Heart right ventricle (tissue), 16 donors: ENCODE measurements at regions not wholly inside any gene's neighbourhood (a gene's known extent, or its start where the extent isn't known, plus 50 kb on each side); places are given as distances from the start of the nearest gene placed in this dataset.

Experiments used
- ATAC-seq, 8 donors: fragments of 200-7000 bp; cut with Tn5 transposase; one replicate each; pipeline ENCODE4 v1.9.1; 2020; ENCODE audit warnings: mild to moderate bottlenecking in 8 of 8, moderate library complexity in 8 of 8, moderate number of reproducible peaks in 1 of 8
- DNase-seq, 2 donors: peaks; one replicate each; pipeline ENCODE4 v3.0.0-alpha.2; 2020
- H3K27ac ChIP-seq, 10 donors: fragments of 200-600 bp; sonication (generic) in 2 of 10; one replicate each; pipeline versions ENCODE4 v1.5.0 to v1.8.0; 2020 to 2022; ENCODE audit warnings: mild to moderate bottlenecking in 3 of 10
- H3K27me3 ChIP-seq, 7 donors: fragments of 200-600 bp; one replicate each; pipeline ENCODE4 v1.8.0; 2021 to 2022; ENCODE audit warnings: mild to moderate bottlenecking in 2 of 7
- H3K36me3 ChIP-seq, 9 donors: fragments of 200-600 bp; sonication (generic) in 1 of 9; one replicate each; pipeline versions ENCODE4 v1.5.0 to v1.8.0; 2020 to 2022; ENCODE audit warnings: mild to moderate bottlenecking in 2 of 9
- H3K4me1 ChIP-seq, 9 donors: fragments of 200-600 bp; sonication (generic) in 1 of 9; one replicate each; pipeline versions ENCODE4 v1.5.0 to v1.8.0; 2020 to 2022; ENCODE audit warnings: mild to moderate bottlenecking in 4 of 9
- H3K4me3 ChIP-seq, 10 donors: fragments of 200-600 bp; sonication (generic) in 2 of 10; one replicate each; pipeline versions ENCODE4 v1.5.0 to v1.8.0; 2020 to 2022; ENCODE audit warnings: mild to moderate bottlenecking in 7 of 10, moderate library complexity in 2 of 10
- H3K9me3 ChIP-seq, 11 donors: fragments of 200-600 bp in 10 of 11; sonication (generic) in 2 of 11; one replicate each; pipeline versions ENCODE4 v1.5.0 to v1.8.0; 2013 to 2022; ENCODE audit warnings: mild to moderate bottlenecking in 2 of 11, control low read depth in 1 of 11, moderate library complexity in 1 of 11
- WGBS, 2 donors: extraction: QIAGEN DNeasy Blood & Tissue Kit; methylation state at CpG; one replicate each; pipeline ENCODE4 v1.1.7; 2013; ENCODE audit warnings: inconsistent platforms in 1 of 2; 5-methylcytosine and 5-hydroxymethylcytosine counted together
- intact Hi-C, 10 donors: fragments of 100-400 bp; cut with DNase I; formaldehyde crosslinking; loops; one replicate each; pipeline versions ENCODE4 v1.11.1 to v1.14.2; 2022
- TF ChIP-seq, protein P1 (sequence below), 9 donors: fragments of 200-600 bp; sonication (generic) in 2 of 9; IDR thresholded peaks; one replicate each; pipeline versions ENCODE4 v1.5.0 to v1.8.0; 2021 to 2022; ENCODE audit warnings: antibody characterized with exemption in 9 of 9, mild to moderate bottlenecking in 5 of 9, moderate library complexity in 1 of 9
- donor health status: Arrhythmogenic right ventricular cardiomyopathy.
- donor health status: ischemic (EF 13 %, LVEDD 7.1; RV severe dilation, severe dysfunction).
- donor health status: healthy with polysubstance abuse.
- donor health status: DM: no; HTN: yes; CAD: no.
- donor health status: DM: no; HTN: no; CAD: no.
- donor health status: ischemic (EF 25% LVEDD 6.9; RV normal size, moderate dysfunction).
- donor health status: ischemic (EF 25% LVEDD 5.7; RV mildly dilated, moderate dysfunction).
- donor health status: healthy.
- donor health status: DM: yes; HTN: yes; CAD: no.
- donor health status: Ischemic cardiomyopathy.
- donor health status: ischemic (EF 35%, LVEDD 5.7; RV mildly dilated, moderate dysfunction).
- donor health status: nonischemic (EF 11% LVEDD 7.7; RV severe dilation, severe dysfunction).
- donor health status: DM: yes; HTN: yes; CAD: no.
- donor health status: PGD.
- donor health status: ischemic (EF 29% LVEDD 5.4; RV normal size, mild dysfunction).
- donor health status: nonischemic (EF 23%, LVEDD 6.1; RV moderate dilation, normal function).

DNA sequence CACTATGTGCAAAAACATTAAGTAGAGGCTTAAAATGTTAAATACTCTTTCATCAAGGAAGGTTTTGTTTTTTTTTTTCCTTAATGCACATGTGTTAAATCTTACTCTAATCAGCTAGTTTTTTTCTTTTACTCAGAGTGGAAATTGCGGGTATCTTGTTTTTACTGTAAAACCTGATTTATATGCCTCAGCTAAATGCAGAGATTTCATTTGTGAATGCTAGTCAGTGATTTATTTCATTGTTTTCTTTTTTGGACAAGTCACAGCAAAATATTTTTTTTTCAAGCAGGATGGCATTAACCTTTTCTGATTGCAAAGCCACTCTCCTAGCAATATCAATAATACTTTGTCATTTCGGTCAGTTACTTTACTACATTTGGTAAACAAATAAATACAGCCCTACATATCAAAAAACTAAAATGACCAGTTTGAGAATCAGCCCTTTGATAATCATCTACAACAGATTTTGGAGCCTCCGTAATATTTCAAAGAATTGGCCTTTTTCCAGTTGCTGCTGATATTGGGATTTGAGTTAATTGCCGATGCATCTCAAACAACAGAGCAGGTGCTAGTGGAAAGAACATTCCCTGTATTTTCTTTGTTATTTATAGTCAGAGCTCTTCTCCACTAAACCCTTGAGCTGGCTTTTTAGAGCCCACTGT is 579.2 kb upstream of the ZNF608 start:
- no peaks in the 10 kb centered on the region for H3K9me3 ChIP-seq
- no peak overlapping the region for H3K27ac ChIP-seq
- WGBS, 2 donors = 60 to 66% methylated on average over 4 of the region's 4 CpGs
- H3K27me3 ChIP-seq = no peaks in the 10 kb centered on the region
- no peak overlapping the region for H3K4me3 ChIP-seq
- peaks cover 0 to 16% (median 7%) of the 10 kb centered on the region in 9 donors for H3K4me1 ChIP-seq
- no peaks in the 10 kb centered on the region for H3K36me3 ChIP-seq
- ATAC-seq (no peak), DNase-seq (no peak)
- TF ChIP-seq, protein P1, sequence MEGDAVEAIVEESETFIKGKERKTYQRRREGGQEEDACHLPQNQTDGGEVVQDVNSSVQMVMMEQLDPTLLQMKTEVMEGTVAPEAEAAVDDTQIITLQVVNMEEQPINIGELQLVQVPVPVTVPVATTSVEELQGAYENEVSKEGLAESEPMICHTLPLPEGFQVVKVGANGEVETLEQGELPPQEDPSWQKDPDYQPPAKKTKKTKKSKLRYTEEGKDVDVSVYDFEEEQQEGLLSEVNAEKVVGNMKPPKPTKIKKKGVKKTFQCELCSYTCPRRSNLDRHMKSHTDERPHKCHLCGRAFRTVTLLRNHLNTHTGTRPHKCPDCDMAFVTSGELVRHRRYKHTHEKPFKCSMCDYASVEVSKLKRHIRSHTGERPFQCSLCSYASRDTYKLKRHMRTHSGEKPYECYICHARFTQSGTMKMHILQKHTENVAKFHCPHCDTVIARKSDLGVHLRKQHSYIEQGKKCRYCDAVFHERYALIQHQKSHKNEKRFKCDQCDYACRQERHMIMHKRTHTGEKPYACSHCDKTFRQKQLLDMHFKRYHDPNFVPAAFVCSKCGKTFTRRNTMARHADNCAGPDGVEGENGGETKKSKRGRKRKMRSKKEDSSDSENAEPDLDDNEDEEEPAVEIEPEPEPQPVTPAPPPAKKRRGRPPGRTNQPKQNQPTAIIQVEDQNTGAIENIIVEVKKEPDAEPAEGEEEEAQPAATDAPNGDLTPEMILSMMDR (IDR thresholded peaks at IDR 0.05) = no peak
- intact Hi-C loops = no loop called here

DNA sequence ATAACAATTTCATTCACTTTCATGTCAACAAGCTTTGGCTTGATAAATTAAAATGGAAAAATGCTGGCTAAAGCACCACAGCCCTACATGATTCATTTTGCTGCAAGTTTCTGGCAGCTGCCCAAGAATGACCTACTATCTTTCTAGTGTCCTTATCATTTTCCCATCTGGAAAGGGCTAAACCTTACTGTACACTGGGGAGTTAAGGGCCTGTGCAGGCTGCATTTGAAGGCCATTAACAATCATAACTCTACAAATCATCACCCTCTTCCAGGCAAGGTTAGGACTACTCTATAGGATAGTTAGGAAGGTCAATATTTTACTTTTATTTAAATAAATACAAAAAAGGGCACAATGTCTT is 579.7 kb upstream of the ZNF608 start:
- intact Hi-C loops = no loop called here
- peak in 3 of 8 donors; percentile 39 to 73 (median 61) for ATAC-seq
- Histone ChIP-seq H3K4me1 (peaks cover 0 to 16% (median 7%) of the 10 kb centered on the region in 9 donors), H3K27me3 (no peaks in the 10 kb centered on the region), H3K4me3 (no peak overlapping the region), H3K36me3 (no peaks in the 10 kb centered on the region), H3K9me3 (no peaks in the 10 kb centered on the region), H3K27ac (no peak overlapping the region)
- peak in 1 of 2 donors; percentile 48 for DNase-seq
- TF ChIP-seq, protein P1 (IDR thresholded peaks at IDR 0.05) = no peak

DNA sequence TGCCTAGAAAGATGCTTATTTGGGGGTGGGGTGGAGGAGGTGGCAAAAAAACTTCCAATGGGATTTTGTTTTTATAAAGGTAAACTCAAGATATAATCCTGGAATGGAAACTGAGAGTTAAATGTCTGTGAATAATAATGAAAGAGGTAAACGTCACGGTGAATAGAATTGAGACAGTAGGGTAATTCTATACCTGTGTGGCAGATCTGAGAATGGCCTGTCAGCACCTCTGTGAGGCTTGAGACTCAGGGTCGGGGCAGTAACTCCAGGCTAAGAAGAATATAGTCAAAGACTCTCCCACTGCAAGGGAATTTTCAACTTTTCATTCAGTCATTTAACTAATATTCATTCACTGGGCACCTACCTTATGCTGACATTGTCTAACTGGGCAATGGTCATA is 581.2 kb upstream of the ZNF608 start:
- WGBS, 2 donors = 90 to 94% methylated on average over 3 of the region's 3 CpGs
- Histone ChIP-seq H3K36me3 (no peaks in the 10 kb centered on the region), H3K4me3 (no peak overlapping the region), H3K27me3 (no peaks in the 10 kb centered on the region), H3K9me3 (no peaks in the 10 kb centered on the region), H3K27ac (no peak overlapping the region), H3K4me1 (peaks cover 0 to 16% (median 7%) of the 10 kb centered on the region in 9 donors)
- TF ChIP-seq, protein P1 (IDR thresholded peaks at IDR 0.05) = no peak
- intact Hi-C loops = no loop called here
- ATAC-seq = no peak
- no peak for DNase-seq

DNA sequence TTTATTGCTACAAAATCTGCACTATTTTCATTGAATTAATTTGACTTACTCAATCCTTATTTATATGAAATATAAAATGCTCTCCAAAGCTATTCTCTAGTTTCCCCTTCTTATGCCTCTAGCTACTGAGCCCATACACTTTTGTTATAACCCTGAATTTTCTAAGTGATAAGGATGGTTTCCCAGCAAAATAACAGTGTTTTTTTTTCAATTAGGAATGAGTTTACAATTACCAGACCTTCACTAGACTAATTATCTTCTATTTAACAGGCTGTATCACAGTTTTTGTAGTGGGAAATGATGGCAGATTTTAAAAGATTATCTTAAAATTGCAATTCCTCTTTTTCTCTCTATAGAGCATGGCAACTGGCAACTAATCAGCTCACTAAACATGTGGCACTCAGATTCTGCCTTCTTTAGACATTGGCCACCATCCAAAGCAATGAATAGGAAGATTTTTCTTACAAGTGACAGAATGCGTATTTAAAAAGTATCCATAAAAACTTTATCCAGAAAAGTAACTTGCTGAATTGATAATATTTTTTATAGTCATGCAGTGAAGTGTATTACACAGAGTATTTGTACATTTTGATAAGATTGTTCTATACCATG is 585.7 kb upstream of the ZNF608 start:
- Histone ChIP-seq H3K27me3 (no peaks in the 10 kb centered on the region), H3K36me3 (no peaks in the 10 kb centered on the region), H3K4me3 (no peak overlapping the region), H3K27ac (no peak overlapping the region), H3K9me3 (no peaks in the 10 kb centered on the region), H3K4me1 (peaks cover 0 to 2% (median 0%) of the 10 kb centered on the region in 9 donors)
- TF ChIP-seq, protein P1 (IDR thresholded peaks at IDR 0.05) = no peak
- DNase-seq = no peak
- no peak for ATAC-seq
- WGBS, 2 donors = 89 to 97% methylated on average over 1 of the region's 1 CpG
- intact Hi-C loops = no loop called here
